Activated CD8-positive, alpha-beta T cell treated with anti-CD3 and anti-CD28 coated beads, Interleukin-2, amount 10 ng/mL, durations not matched to agents 7 days and 5 days (primary cell): ENCODE measurements at regions not wholly inside any gene's neighbourhood (a gene's known extent, or its start where the extent isn't known, plus 50 kb on each side); places are given as distances from the start of the nearest gene placed in this dataset.

Source experiments
- ATAC-seq: fragments of 150-1000 bp; cut with Tn5 transposase; one replicate; pipeline ENCODE4 v1.10.0; 2021; ENCODE audit warnings: moderate library complexity
- CTCF ChIA-PET: fragments of 350-600 bp; sonication (Branson Sonifier 250); formaldehyde crosslinking; loops from one replicate; lab custom pipeline; 2021; ENCODE audit warnings: antibody characterized with exemption; lab: Charles Lee
- POLR2A ChIA-PET: fragments of 350-600 bp; sonication (Branson Sonifier 250); formaldehyde crosslinking; loops from one replicate; lab custom pipeline; 2021; ENCODE audit warnings: antibody characterized with exemption; lab: Charles Lee
- DNase-seq: peaks from one replicate; pipeline ENCODE4 v3.0.0-alpha.2; 2020
- H3K27ac Mint-ChIP-seq: one replicate; pipeline ENCODE4 v1.8.0; 2021; ENCODE audit warnings: mild to moderate bottlenecking, mixed read lengths
- H3K27me3 Mint-ChIP-seq: one replicate; pipeline ENCODE4 v1.8.0; 2021; ENCODE audit warnings: low read depth, mixed read lengths
- H3K36me3 Mint-ChIP-seq: one replicate; pipeline ENCODE4 v1.8.0; 2021; ENCODE audit warnings: low read depth, mixed read lengths
- H3K4me1 Mint-ChIP-seq: one replicate; pipeline ENCODE4 v1.8.0; 2021; ENCODE audit warnings: low read depth, mixed read lengths
- H3K4me3 Mint-ChIP-seq: one replicate; pipeline ENCODE4 v1.8.0; 2021; ENCODE audit warnings: mild to moderate bottlenecking, mixed read lengths
- H3K9me3 Mint-ChIP-seq: one replicate; pipeline ENCODE4 v1.8.0; 2022; ENCODE audit warnings: mixed read lengths; ENCODE audit not compliant: insufficient read depth

DNA sequence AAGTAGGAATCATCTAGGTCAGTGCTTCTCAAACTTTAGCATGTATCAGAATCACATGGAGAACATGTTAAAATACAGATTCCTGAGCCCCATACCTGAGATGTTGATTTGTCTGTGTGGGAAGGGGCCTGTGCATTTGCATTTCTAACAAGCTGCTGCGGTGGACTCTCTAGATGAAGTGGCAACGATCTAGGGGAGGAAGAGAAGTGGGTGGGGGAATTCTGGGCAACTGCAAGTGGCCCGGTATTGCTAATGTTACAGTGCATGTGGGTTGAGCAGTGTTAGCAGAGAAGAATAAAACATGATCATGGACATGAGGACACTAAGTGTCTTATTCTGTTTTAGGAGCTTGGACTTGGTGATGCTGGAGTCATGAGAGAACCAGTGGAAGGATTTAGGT, 329.0 kb downstream of the OLFM4 start:
- POLR2A ChIA-PET = no interaction called here
- Mint-ChIP-seq H3K36me3 (no peaks in the 10 kb centered on the region), H3K4me3 (no peak overlapping the region), H3K9me3 (no peaks in the 10 kb centered on the region), H3K27me3 (no peaks in the 10 kb centered on the region), H3K4me1 (no peaks in the 10 kb centered on the region), H3K27ac (no peak overlapping the region)
- ATAC-seq = no peak
- CTCF ChIA-PET = no interaction called here
- no peak for DNase-seq

GRCh38 chr13:53368948-53369347, 340.3 kb downstream of the OLFM4 start:
- no peaks in the 10 kb centered on the region for H3K36me3 Mint-ChIP-seq
- POLR2A ChIA-PET = no interaction called here
- no peak for ATAC-seq

DNA sequence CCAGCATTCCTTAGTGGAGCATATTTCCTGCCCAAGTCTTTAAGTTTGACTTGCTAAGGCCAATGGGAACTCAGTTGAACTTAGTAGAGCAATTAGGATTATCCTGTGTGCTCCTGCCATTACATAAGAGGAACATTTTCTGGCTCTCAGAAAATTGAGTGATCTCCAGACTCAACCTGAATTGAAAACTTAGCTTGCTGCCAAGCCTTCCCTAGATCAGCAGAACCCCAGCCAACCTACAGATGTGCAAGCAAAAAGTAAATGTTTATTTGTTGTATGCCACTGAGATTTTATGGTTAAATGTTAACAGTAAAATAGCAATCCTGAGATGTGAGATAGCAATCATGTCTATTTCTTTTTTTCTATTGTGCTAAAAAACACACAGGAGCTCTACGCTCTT, 350.9 kb downstream of the OLFM4 start:
- H3K9me3 Mint-ChIP-seq = no peaks in the 10 kb centered on the region
- DNase-seq (no peak), ATAC-seq (no peak)
- H3K27me3 Mint-ChIP-seq = no peaks in the 10 kb centered on the region
- H3K4me1 Mint-ChIP-seq = no peaks in the 10 kb centered on the region
- CTCF ChIA-PET = no interaction called here
- no peak overlapping the region for H3K27ac Mint-ChIP-seq
- H3K36me3 Mint-ChIP-seq = no peaks in the 10 kb centered on the region
- no peak overlapping the region for H3K4me3 Mint-ChIP-seq
- POLR2A ChIA-PET = no interaction called here

More at GRCh38 chr13:53368948-53369347, 340.3 kb downstream of the OLFM4 start:
- no peak overlapping the region for H3K27ac Mint-ChIP-seq
- no peaks in the 10 kb centered on the region for H3K4me1 Mint-ChIP-seq
- no peaks in the 10 kb centered on the region for H3K27me3 Mint-ChIP-seq
- no peak for DNase-seq
- H3K9me3 Mint-ChIP-seq = no peaks in the 10 kb centered on the region
- CTCF ChIA-PET = no interaction called here
- H3K4me3 Mint-ChIP-seq = no peak overlapping the region

- ChIA-PET CTCF (no interaction called here), POLR2A (no interaction called here)
- Mint-ChIP-seq H3K4me3 (no peak overlapping the region), H3K4me1 (no peaks in the 10 kb centered on the region), H3K9me3 (peaks cover 3% of the 10 kb centered on the region), H3K27me3 (no peaks in the 10 kb centered on the region), H3K36me3 (no peaks in the 10 kb centered on the region), H3K27ac (no peak overlapping the region)
- ATAC-seq = no peak
- DNase-seq = no peak
Observed at GRCh38 chr13:53382008-53382407, 353.4 kb downstream of the OLFM4 start.

- DNase-seq (no peak), ATAC-seq (no peak)
- H3K4me1 Mint-ChIP-seq = no peaks in the 10 kb centered on the region
- H3K36me3 Mint-ChIP-seq = no peaks in the 10 kb centered on the region
- CTCF ChIA-PET = no interaction called here
- no peaks in the 10 kb centered on the region for H3K27me3 Mint-ChIP-seq
- H3K9me3 Mint-ChIP-seq = peaks cover 3% of the 10 kb centered on the region
- POLR2A ChIA-PET = no interaction called here
- H3K4me3 Mint-ChIP-seq = no peak overlapping the region
- H3K27ac Mint-ChIP-seq = no peak overlapping the region
Observed at GRCh38 chr13:53398051-53398450, 369.4 kb downstream of the OLFM4 start.

DNA sequence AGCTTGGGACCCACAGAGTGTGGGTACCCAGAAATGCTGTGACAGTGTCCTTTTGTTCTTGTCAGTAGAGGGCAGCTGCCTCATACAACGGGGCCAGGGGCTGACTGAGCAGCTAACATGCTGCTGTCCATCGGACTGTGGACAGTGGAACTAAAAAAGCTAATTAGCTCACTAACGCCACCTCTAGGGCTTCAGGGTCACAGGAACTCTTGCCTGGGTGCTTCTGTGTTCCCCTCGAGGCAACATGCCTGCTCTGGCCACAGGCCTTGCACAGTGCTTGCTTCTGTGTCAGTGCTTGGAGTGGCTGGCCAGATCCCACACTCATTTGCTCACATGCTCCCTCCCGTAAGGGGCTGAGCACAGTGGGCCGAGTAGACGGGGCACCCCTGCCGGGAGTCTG, 377.0 kb downstream of the OLFM4 start:
- Mint-ChIP-seq H3K4me1 (no peaks in the 10 kb centered on the region), H3K27me3 (no peaks in the 10 kb centered on the region), H3K36me3 (no peaks in the 10 kb centered on the region), H3K27ac (no peak overlapping the region), H3K4me3 (no peak overlapping the region), H3K9me3 (peaks cover 4% of the 10 kb centered on the region)
- POLR2A ChIA-PET = interaction anchor here (0.6 kb wide), 1 partner anchor 8 kb away, joined by 3 read pairs; no protein-coding TSS in a partner anchor
- ATAC-seq (no peak), DNase-seq (no peak)
- CTCF ChIA-PET = no interaction called here

DNA sequence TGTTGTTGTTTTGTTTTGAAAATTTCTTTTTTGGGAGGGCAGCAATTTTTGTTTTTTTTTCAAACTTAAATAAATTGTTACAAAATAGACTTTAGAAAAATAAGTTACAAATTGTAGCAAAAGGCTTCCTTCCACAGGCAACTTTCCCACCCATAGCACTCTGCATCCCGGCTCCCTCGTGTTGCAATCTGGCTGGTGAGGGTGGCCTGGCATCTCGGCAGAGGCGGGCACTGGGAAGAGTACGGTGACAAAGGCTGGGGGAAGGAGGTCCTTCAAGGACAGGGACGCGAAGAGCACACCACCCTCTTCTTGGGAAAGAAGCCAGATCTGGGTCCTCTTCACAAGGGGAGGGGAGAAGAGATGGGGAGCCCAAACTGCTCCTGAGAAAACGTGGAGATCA, 379.7 kb downstream of the OLFM4 start:
- H3K4me3 Mint-ChIP-seq = no peak overlapping the region
- ChIA-PET CTCF (no interaction called here), POLR2A (no interaction called here)
- H3K4me1 Mint-ChIP-seq = no peaks in the 10 kb centered on the region
- H3K36me3 Mint-ChIP-seq = no peaks in the 10 kb centered on the region
- no peaks in the 10 kb centered on the region for H3K27me3 Mint-ChIP-seq
- H3K27ac Mint-ChIP-seq = no peak overlapping the region
- DNase-seq (no peak), ATAC-seq (no peak)
- peaks cover 4% of the 10 kb centered on the region for H3K9me3 Mint-ChIP-seq

DNA sequence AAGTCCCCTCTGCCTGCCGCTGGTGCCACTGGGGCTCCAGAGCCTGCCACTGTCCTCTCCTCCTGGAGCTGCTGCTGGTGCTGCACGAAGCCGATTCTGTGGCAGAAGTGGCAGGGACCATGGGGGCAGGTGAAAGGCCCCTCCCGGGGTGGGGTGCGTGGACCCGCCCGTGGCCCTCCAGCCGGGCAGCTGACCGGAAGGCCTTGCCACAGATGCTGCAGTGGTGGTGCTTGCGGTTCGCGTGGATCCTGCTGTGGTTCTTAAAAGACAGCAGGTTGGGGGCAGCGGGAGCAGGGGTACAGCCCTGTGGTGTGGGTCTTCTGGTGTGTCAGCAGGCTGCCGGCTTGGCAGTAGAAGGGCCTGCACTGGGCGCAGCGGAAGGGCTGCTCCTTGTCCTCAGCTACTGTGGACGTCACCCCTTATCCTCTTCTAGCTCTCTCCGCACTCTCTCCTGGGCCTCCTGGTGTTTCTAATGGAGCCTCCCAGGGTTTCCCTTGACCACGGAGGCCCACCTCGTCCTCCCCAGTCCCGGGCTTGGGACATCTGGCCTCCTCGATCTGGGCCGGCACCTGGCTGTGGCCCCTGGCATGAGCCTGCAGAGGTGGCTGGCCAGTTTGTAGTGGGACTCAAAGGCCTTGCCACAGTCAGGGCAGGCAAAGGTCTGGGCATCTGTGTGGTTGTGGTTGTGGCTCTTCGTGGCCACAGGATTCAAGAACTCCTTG, 380.4 kb downstream of the OLFM4 start:
- no peaks in the 10 kb centered on the region for H3K4me1 Mint-ChIP-seq
- no peaks in the 10 kb centered on the region for H3K27me3 Mint-ChIP-seq
- DNase-seq (no peak), ATAC-seq (no peak)
- no peak overlapping the region for H3K4me3 Mint-ChIP-seq
- H3K9me3 Mint-ChIP-seq = peaks cover 4% of the 10 kb centered on the region
- CTCF ChIA-PET = no interaction called here
- no peaks in the 10 kb centered on the region for H3K36me3 Mint-ChIP-seq
- no peak overlapping the region for H3K27ac Mint-ChIP-seq
- POLR2A ChIA-PET = no interaction called here

- DNase-seq = no peak
- H3K4me1 Mint-ChIP-seq = no peaks in the 10 kb centered on the region
- no peak overlapping the region for H3K27ac Mint-ChIP-seq
- H3K9me3 Mint-ChIP-seq = no peaks in the 10 kb centered on the region
- H3K36me3 Mint-ChIP-seq = no peaks in the 10 kb centered on the region
- no peaks in the 10 kb centered on the region for H3K27me3 Mint-ChIP-seq
- POLR2A ChIA-PET = no interaction called here
- H3K4me3 Mint-ChIP-seq = no peak overlapping the region
- CTCF ChIA-PET = no interaction called here
- no peak for ATAC-seq
Observed at GRCh38 chr13:53411463-53411862, 382.9 kb downstream of the OLFM4 start.

- Mint-ChIP-seq H3K4me3 (no peak overlapping the region), H3K27ac (no peak overlapping the region), H3K27me3 (no peaks in the 10 kb centered on the region), H3K36me3 (no peaks in the 10 kb centered on the region), H3K9me3 (peaks cover 1% of the 10 kb centered on the region), H3K4me1 (no peaks in the 10 kb centered on the region)
- DNase-seq (no peak), ATAC-seq (no peak)
- ChIA-PET POLR2A (no interaction called here), CTCF (no interaction called here)
Observed at GRCh38 chr13:53415135-53415534, 386.5 kb downstream of the OLFM4 start.

DNA sequence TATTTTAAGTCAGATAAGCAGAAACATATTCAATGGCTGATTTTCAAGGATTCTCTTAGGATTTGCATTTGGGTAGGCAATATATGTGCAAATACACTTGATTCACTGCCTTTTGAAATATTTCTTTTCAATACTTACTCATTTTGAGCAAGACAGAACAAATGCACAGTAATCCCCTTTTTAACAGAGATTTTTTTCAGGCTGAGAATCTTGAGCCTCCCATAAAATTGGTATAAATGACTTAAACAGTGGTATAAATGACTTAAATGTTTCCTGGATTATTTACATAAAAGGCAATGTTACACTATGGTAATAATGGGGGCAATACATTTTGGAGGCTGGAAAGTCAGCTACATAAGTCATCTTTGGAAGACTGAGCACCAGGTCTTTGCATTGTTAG, 389.0 kb downstream of the OLFM4 start:
- ChIA-PET POLR2A (no interaction called here), CTCF (no interaction called here)
- Mint-ChIP-seq H3K27me3 (no peaks in the 10 kb centered on the region), H3K4me1 (no peaks in the 10 kb centered on the region), H3K27ac (no peak overlapping the region), H3K4me3 (no peak overlapping the region), H3K9me3 (peaks cover 4% of the 10 kb centered on the region), H3K36me3 (no peaks in the 10 kb centered on the region)
- ATAC-seq (no peak), DNase-seq (no peak)

GRCh38 chr13:53422415-53422814, 393.8 kb downstream of the OLFM4 start:
- POLR2A ChIA-PET = no interaction called here
- no peaks in the 10 kb centered on the region for H3K27me3 Mint-ChIP-seq
- H3K4me3 Mint-ChIP-seq = no peak overlapping the region
- H3K27ac Mint-ChIP-seq = no peak overlapping the region
- no peaks in the 10 kb centered on the region for H3K36me3 Mint-ChIP-seq
- H3K9me3 Mint-ChIP-seq = peaks cover 8% of the 10 kb centered on the region
- ATAC-seq = no peak
- CTCF ChIA-PET = no interaction called here
- no peak for DNase-seq
- no peaks in the 10 kb centered on the region for H3K4me1 Mint-ChIP-seq

- POLR2A ChIA-PET = no interaction called here
Observed at GRCh38 chr13:53436396-53436795, 407.8 kb downstream of the OLFM4 start.

More at GRCh38 chr13:53436396-53436795, 407.8 kb downstream of the OLFM4 start:
- no peaks in the 10 kb centered on the region for H3K36me3 Mint-ChIP-seq
- no peaks in the 10 kb centered on the region for H3K4me1 Mint-ChIP-seq
- peaks cover 6% of the 10 kb centered on the region for H3K9me3 Mint-ChIP-seq
- no peak overlapping the region for H3K4me3 Mint-ChIP-seq
- no peaks in the 10 kb centered on the region for H3K27me3 Mint-ChIP-seq
- ATAC-seq (no peak), DNase-seq (no peak)
- H3K27ac Mint-ChIP-seq = no peak overlapping the region
- CTCF ChIA-PET = no interaction called here
